Hematopoietic multipotent progenitor cell treated with erythropoietin and hydrocortisone succinate and interleukin-3 and kit ligand, for 8 days (in vitro differentiated cells): ENCODE measurements at regions not wholly inside any gene's neighbourhood (a gene's known extent, or its start where the extent isn't known, plus 50 kb on each side); places are given as distances from the start of the nearest gene placed in this dataset.

Experiments used
- DNase-seq: peaks from one replicate; pipeline ENCODE4 v3.0.0-alpha.2; 2015

- DNase-seq, result no peak
These were observed 1309.2 kb downstream of the MRPL39 start for GRCh38 chr21:24298040-24298439.

- no peak for DNase-seq
These were observed 1313.1 kb downstream of the MRPL39 start for GRCh38 chr21:24294171-24294570.

GRCh38 chr21:24290151-24290833 is 1317.0 kb downstream of the MRPL39 start:
- DNase-seq, result no peak

GRCh38 chr21:24289539-24289938 is 1317.7 kb downstream of the MRPL39 start:
- no peak for DNase-seq

- no peak for DNase-seq
These were observed 1326.7 kb downstream of the MRPL39 start for GRCh38 chr21:24280596-24280995.

GRCh38 chr21:24278711-24279110 is 1328.6 kb downstream of the MRPL39 start:
- no peak for DNase-seq

GRCh38 chr21:24276204-24276603 is 1331.1 kb downstream of the MRPL39 start:
- DNase-seq, result no peak

GRCh38 chr21:24275616-24276015 is 1331.7 kb downstream of the MRPL39 start:
- DNase-seq, result no peak

GRCh38 chr21:24272521-24272938 is 1334.8 kb downstream of the MRPL39 start:
- DNase-seq, result peak; percentile 97

GRCh38 chr21:24265987-24266386 is 1341.3 kb downstream of the MRPL39 start:
- DNase-seq, result no peak

GRCh38 chr21:24260751-24261150 is 1346.5 kb downstream of the MRPL39 start:
- DNase-seq, result no peak

GRCh38 chr21:24259241-24259640 is 1348.0 kb downstream of the MRPL39 start:
- no peak for DNase-seq

GRCh38 chr21:24255591-24255990 is 1351.7 kb downstream of the MRPL39 start:
- DNase-seq, result no peak

- DNase-seq, result no peak
These were observed 1381.8 kb downstream of the MRPL39 start for GRCh38 chr21:24225431-24225830.

GRCh38 chr21:24224422-24224821 is 1382.9 kb downstream of the MRPL39 start:
- no peak for DNase-seq

- DNase-seq, result no peak
These were observed 1383.7 kb downstream of the MRPL39 start for GRCh38 chr21:24223624-24224023.

- DNase-seq, result no peak
These were observed 1384.6 kb downstream of the MRPL39 start for GRCh38 chr21:24222676-24223075.

GRCh38 chr21:24220446-24220845 is 1386.8 kb downstream of the MRPL39 start:
- DNase-seq, result no peak

- no peak for DNase-seq
These were observed 1390.1 kb downstream of the MRPL39 start for GRCh38 chr21:24217151-24217550.

- no peak for DNase-seq
These were observed 1397.2 kb downstream of the MRPL39 start for GRCh38 chr21:24210130-24210529.

- no peak for DNase-seq
These were observed 1398.6 kb downstream of the MRPL39 start for GRCh38 chr21:24208562-24209260.

- no peak for DNase-seq
These were observed 1402.0 kb downstream of the MRPL39 start for GRCh38 chr21:24205319-24205718.

GRCh38 chr21:24204641-24205040 is 1402.6 kb downstream of the MRPL39 start:
- DNase-seq, result no peak

GRCh38 chr21:24200052-24200451 is 1407.2 kb downstream of the MRPL39 start:
- DNase-seq, result no peak

GRCh38 chr21:24197923-24198322 is 1409.4 kb downstream of the MRPL39 start:
- DNase-seq, result no peak
